H9 (cell line): ENCODE measurements at regions not wholly inside any gene's neighbourhood (a gene's known extent, or its start where the extent isn't known, plus 50 kb on each side); places are given as distances from the start of the nearest gene placed in this dataset.

Source experiments
- DNase-seq: peaks from one replicate; pipeline ENCODE4 v3.0.0-alpha.2; 2017
- H2AFZ ChIP-seq: one replicate; pipeline ENCODE4 v1.6.1; 2013; ENCODE audit warnings: mild to moderate bottlenecking, low read length, control low read depth, moderate library complexity
- H2AK5ac ChIP-seq: 2 replicates; pipeline ENCODE4 v1.6.1; 2013; ENCODE audit warnings: low read length, control low read depth, mixed read lengths; ENCODE audit not compliant: insufficient read length
- H2BK120ac ChIP-seq: one replicate; pipeline ENCODE4 v1.6.1; 2013; ENCODE audit warnings: low read depth, mild to moderate bottlenecking, low read length, control low read depth, inconsistent platforms; ENCODE audit not compliant: poor library complexity, severe bottlenecking
- H2BK12ac ChIP-seq: 2 replicates; pipeline ENCODE4 v1.6.1; 2013; ENCODE audit warnings: low read length, control low read depth, mixed read lengths, low read depth; ENCODE audit not compliant: insufficient read length
- H2BK15ac ChIP-seq: 2 replicates; pipeline ENCODE4 v1.6.1; 2013; ENCODE audit warnings: low read depth, low read length, control low read depth
- H2BK20ac ChIP-seq: one replicate; pipeline ENCODE4 v1.6.1; 2013; ENCODE audit warnings: low read depth, mild to moderate bottlenecking, low read length, control low read depth, inconsistent platforms; ENCODE audit not compliant: poor library complexity, severe bottlenecking
- H2BK5ac ChIP-seq: 2 replicates; pipeline ENCODE4 v1.6.1; 2013; ENCODE audit warnings: low read length, control low read depth, mixed read lengths; ENCODE audit not compliant: insufficient read length
- H3K14ac ChIP-seq: 2 replicates; pipeline ENCODE4 v1.6.1; 2013; ENCODE audit warnings: low read length, control low read depth; ENCODE audit not compliant: insufficient read depth
- H3K18ac ChIP-seq: 2 replicates; pipeline ENCODE4 v1.6.1; 2013; ENCODE audit warnings: low read depth, mild to moderate bottlenecking, mixed read lengths, low read length, control low read depth; ENCODE audit not compliant: insufficient read length
- H3K23ac ChIP-seq: 2 replicates; pipeline ENCODE4 v1.6.1; 2013; ENCODE audit warnings: low read length, control low read depth, mixed read lengths, low read depth; ENCODE audit not compliant: insufficient read length
- H3K23me2 ChIP-seq: 2 replicates; pipeline ENCODE4 v1.6.1; 2013; ENCODE audit warnings: low read depth, mild to moderate bottlenecking, mixed read lengths, low read length, control low read depth; ENCODE audit not compliant: insufficient read length, poor library complexity, severe bottlenecking
- H3K27ac ChIP-seq: 2 replicates; pipeline ENCODE4 v1.5.1; 2013; ENCODE audit warnings: low read length, control low read depth, mixed read lengths, low read depth; ENCODE audit not compliant: insufficient read length
- H3K27me3 ChIP-seq: 2 replicates; pipeline ENCODE4 v1.6.1; 2013; ENCODE audit warnings: low read length, control low read depth, inconsistent platforms; ENCODE audit not compliant: insufficient read depth
- H3K4ac ChIP-seq: 2 replicates; pipeline ENCODE4 v1.6.1; 2013; ENCODE audit warnings: low read depth, mild to moderate bottlenecking, control low read depth, inconsistent platforms, low read length, moderate library complexity
- H3K4me1 ChIP-seq: 2 replicates; pipeline ENCODE4 v1.6.1; 2013; ENCODE audit warnings: low read length, control low read depth, inconsistent platforms; ENCODE audit not compliant: insufficient read depth
- H3K4me2 ChIP-seq: 2 replicates; pipeline ENCODE4 v1.6.1; 2013; ENCODE audit warnings: low read length, control low read depth, mixed read lengths; ENCODE audit not compliant: insufficient read length, insufficient read depth
- H3K56ac ChIP-seq: 2 replicates; pipeline ENCODE4 v1.6.1; 2013; ENCODE audit warnings: low read depth, mild to moderate bottlenecking, mixed read lengths, low read length, control low read depth; ENCODE audit not compliant: insufficient read length
- H3K79me1 ChIP-seq: 2 replicates; pipeline ENCODE4 v1.6.1; 2013; ENCODE audit warnings: low read depth, mild to moderate bottlenecking, moderate library complexity, low read length, control low read depth, inconsistent platforms; ENCODE audit not compliant: insufficient read depth, poor library complexity, severe bottlenecking
- H3K79me2 ChIP-seq: 2 replicates; pipeline ENCODE4 v1.6.1; 2013; ENCODE audit warnings: low read length, control low read depth, inconsistent platforms; ENCODE audit not compliant: insufficient read depth
- H3K9ac ChIP-seq: 2 replicates; pipeline ENCODE4 v1.6.1; 2013; ENCODE audit warnings: low read length, control low read depth, mixed read lengths; ENCODE audit not compliant: insufficient read length; ENCODE audit errors: extremely low read depth
- H3K9me3 ChIP-seq: one replicate; pipeline ENCODE4 v1.6.1; 2013; ENCODE audit warnings: low read depth, low read length, inconsistent platforms; ENCODE audit not compliant: control insufficient read depth
- H3T11ph ChIP-seq: one replicate; pipeline ENCODE4 v1.6.1; 2013; ENCODE audit warnings: mild to moderate bottlenecking, low read length, control low read depth, inconsistent platforms
- H4K20me1 ChIP-seq: one replicate; pipeline ENCODE4 v1.6.1; 2013; ENCODE audit not compliant: control insufficient read depth, insufficient read length, insufficient read depth
- H4K5ac ChIP-seq: 2 replicates; pipeline ENCODE4 v1.6.1; 2013; ENCODE audit warnings: low read depth, mild to moderate bottlenecking, mixed read lengths, low read length, control low read depth; ENCODE audit not compliant: insufficient read length
- H4K8ac ChIP-seq: replicated peaks from 2 replicates; pipeline ENCODE4 v1.6.1; 2013; ENCODE audit warnings: low read length, control low read depth, mixed read lengths, low read depth; ENCODE audit not compliant: insufficient read length
- H4K91ac ChIP-seq: 2 replicates; pipeline ENCODE4 v1.6.1; 2013; ENCODE audit warnings: low read depth, mild to moderate bottlenecking, moderate library complexity, mixed read lengths, low read length, control low read depth; ENCODE audit not compliant: insufficient read length
- H3K27ac Mint-ChIP-seq, 3 experiments: 2 replicates in 2 of 3; 3 replicates in 1 of 3; pipeline ENCODE4 v1.8.0; 2020 to 2021; ENCODE audit warnings: mixed read lengths in 3 of 3, mild to moderate bottlenecking in 1 of 3, moderate library complexity in 1 of 3
- H3K27me3 Mint-ChIP-seq: 2 replicates; pipeline ENCODE4 v1.8.0; 2021; ENCODE audit warnings: low read depth, mild to moderate bottlenecking, moderate library complexity, mixed read lengths
- H3K36me3 Mint-ChIP-seq, 3 experiments: 2 replicates in 2 of 3; 3 replicates in 1 of 3; pipeline ENCODE4 v1.8.0; 2020 to 2021; ENCODE audit warnings: low read depth in 3 of 3, mixed read lengths in 3 of 3; ENCODE audit not compliant: insufficient read depth in 1 of 3
- H3K4me1 Mint-ChIP-seq, 2 experiments: 2 replicates each; pipeline ENCODE4 v1.8.0; 2020; ENCODE audit warnings: mixed read lengths in 2 of 2
- H3K4me3 Mint-ChIP-seq, 2 experiments: 2 replicates in 1 of 2; 3 replicates in 1 of 2; pipeline ENCODE4 v1.8.0; 2020 to 2021; ENCODE audit warnings: mild to moderate bottlenecking in 2 of 2, mixed read lengths in 2 of 2, moderate library complexity in 1 of 2
- H3K9me3 Mint-ChIP-seq, 2 experiments: 2 replicates in 1 of 2; 3 replicates in 1 of 2; pipeline ENCODE4 v1.8.0; 2020; ENCODE audit warnings: mild to moderate bottlenecking in 2 of 2, mixed read lengths in 2 of 2, moderate library complexity in 1 of 2
- WGBS: extraction: QIAGEN DNeasy Blood & Tissue Kit; methylation state at CpG from one replicate; pipeline ENCODE4 v1.1.7; 2013; ENCODE audit warnings: missing lambda C conversion rate, low lambda C conversion rate, mixed read lengths; ENCODE audit not compliant: insufficient read length; ENCODE audit errors: extremely low coverage; 5-methylcytosine and 5-hydroxymethylcytosine counted together
- TF ChIP-seq, protein P1 (sequence below): fragments of 200-600 bp; sonication (generic); conservative IDR thresholded peaks from 3 replicates; pipeline ENCODE4 v1.8.0; 2021; ENCODE audit warnings: antibody characterized with exemption, mild to moderate bottlenecking

- Mint-ChIP-seq H3K4me3 (no peak overlapping the region), H3K27me3 (no peaks in the 10 kb centered on the region; the same call in 1 of the 2 replicates), H3K9me3 (no peaks in the 10 kb centered on the region), H3K4me1 (peaks cover 25 to 31% of the 10 kb centered on the region in 2 experiments), H3K27ac (no peak overlapping the region), H3K36me3 (no peaks in the 10 kb centered on the region; a peak in 1 of 7 replicates)
- H3K4me1 ChIP-seq, result no peaks in the 10 kb centered on the region
- H3K14ac ChIP-seq, result no peak overlapping the region
- H2AFZ ChIP-seq, result no peak overlapping the region
- no peaks in the 10 kb centered on the region; the same call in 1 of the 2 replicates for H3K79me2 ChIP-seq
- H4K8ac ChIP-seq, result no peak overlapping the region
- H3K23ac ChIP-seq, result no peak overlapping the region
- H2BK5ac ChIP-seq, result no peak overlapping the region
- H3T11ph ChIP-seq, result no peak overlapping the region
- H2BK12ac ChIP-seq, result no peak overlapping the region
- no peaks in the 10 kb centered on the region for H3K79me1 ChIP-seq
- DNase-seq, result no peak
- no peak overlapping the region for H3K4ac ChIP-seq
- H4K5ac ChIP-seq, result no peak overlapping the region
- TF ChIP-seq, protein P1, sequence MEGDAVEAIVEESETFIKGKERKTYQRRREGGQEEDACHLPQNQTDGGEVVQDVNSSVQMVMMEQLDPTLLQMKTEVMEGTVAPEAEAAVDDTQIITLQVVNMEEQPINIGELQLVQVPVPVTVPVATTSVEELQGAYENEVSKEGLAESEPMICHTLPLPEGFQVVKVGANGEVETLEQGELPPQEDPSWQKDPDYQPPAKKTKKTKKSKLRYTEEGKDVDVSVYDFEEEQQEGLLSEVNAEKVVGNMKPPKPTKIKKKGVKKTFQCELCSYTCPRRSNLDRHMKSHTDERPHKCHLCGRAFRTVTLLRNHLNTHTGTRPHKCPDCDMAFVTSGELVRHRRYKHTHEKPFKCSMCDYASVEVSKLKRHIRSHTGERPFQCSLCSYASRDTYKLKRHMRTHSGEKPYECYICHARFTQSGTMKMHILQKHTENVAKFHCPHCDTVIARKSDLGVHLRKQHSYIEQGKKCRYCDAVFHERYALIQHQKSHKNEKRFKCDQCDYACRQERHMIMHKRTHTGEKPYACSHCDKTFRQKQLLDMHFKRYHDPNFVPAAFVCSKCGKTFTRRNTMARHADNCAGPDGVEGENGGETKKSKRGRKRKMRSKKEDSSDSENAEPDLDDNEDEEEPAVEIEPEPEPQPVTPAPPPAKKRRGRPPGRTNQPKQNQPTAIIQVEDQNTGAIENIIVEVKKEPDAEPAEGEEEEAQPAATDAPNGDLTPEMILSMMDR, result no peak
- H3K27ac ChIP-seq, result no peak overlapping the region
- H3K56ac ChIP-seq, result no peak overlapping the region
- no peak overlapping the region for H2AK5ac ChIP-seq
- no CpG with 5 or more reads among the region's 6 CpGs for WGBS
- H3K4me2 ChIP-seq, result no peak overlapping the region
- no peaks in the 10 kb centered on the region for H3K9me3 ChIP-seq
- H2BK15ac ChIP-seq, result no peak overlapping the region
- no peaks in the 10 kb centered on the region for H3K27me3 ChIP-seq
- H2BK20ac ChIP-seq, result no peak overlapping the region
- H4K91ac ChIP-seq, result no peak overlapping the region
- H3K23me2 ChIP-seq, result no peaks in the 10 kb centered on the region
- no peak overlapping the region for H3K18ac ChIP-seq
- H3K9ac ChIP-seq, result no peak overlapping the region
- no peaks in the 10 kb centered on the region for H4K20me1 ChIP-seq
- no peak overlapping the region for H2BK120ac ChIP-seq
Measured at GRCh38 chr6:149224399-149224798, 93.1 kb upstream of the TAB2 start.
